ENCODE measurements at regions not wholly inside any gene's neighbourhood (a gene's known extent, or its start where the extent isn't known, plus 50 kb on each side); places are given as distances from the start of the nearest gene placed in this dataset.

DNA sequence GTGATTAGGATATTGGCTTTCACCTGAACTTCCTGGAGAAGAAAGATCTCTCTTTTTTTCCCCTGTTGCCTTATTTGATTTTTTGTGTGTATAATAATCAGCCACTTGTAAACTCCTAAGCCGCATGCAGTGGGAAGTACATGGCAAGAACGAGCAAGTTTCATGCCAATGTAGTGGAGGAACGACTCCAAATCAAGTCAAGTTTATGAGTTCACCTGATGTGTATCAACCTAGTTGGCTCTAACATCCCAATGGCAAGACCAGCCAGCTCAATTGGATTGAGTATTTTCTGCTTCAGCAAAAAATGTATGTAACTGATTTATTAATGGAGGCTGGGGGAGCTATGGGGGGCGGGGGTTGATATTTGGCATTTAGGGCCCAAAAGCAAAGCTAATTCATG, 65.5 kb upstream of the LYZL1 start:
- TF ChIP-seq, protein P1, sequence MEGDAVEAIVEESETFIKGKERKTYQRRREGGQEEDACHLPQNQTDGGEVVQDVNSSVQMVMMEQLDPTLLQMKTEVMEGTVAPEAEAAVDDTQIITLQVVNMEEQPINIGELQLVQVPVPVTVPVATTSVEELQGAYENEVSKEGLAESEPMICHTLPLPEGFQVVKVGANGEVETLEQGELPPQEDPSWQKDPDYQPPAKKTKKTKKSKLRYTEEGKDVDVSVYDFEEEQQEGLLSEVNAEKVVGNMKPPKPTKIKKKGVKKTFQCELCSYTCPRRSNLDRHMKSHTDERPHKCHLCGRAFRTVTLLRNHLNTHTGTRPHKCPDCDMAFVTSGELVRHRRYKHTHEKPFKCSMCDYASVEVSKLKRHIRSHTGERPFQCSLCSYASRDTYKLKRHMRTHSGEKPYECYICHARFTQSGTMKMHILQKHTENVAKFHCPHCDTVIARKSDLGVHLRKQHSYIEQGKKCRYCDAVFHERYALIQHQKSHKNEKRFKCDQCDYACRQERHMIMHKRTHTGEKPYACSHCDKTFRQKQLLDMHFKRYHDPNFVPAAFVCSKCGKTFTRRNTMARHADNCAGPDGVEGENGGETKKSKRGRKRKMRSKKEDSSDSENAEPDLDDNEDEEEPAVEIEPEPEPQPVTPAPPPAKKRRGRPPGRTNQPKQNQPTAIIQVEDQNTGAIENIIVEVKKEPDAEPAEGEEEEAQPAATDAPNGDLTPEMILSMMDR (IDR thresholded peaks at IDR 0.05): no peak
- TF ChIP-seq POLR2A (IDR thresholded peaks at IDR 0.05) (no peak), POLR2AphosphoS5 (IDR thresholded peaks at IDR 0.05) (no peak), EP300 (IDR thresholded peaks at IDR 0.05) (no peak)

Data from stomach (tissue), 4 donors.